ELR (cell line): ENCODE measurements at regions not wholly inside any gene's neighbourhood (a gene's known extent, or its start where the extent isn't known, plus 50 kb on each side); places are given as distances from the start of the nearest gene placed in this dataset.

Experiments used
- DNase-seq: peaks from one replicate; pipeline ENCODE4 v3.0.0-alpha.2; 2015; ENCODE audit warnings: low read depth

GRCh38 chr2:129067070-129067469 is 748.4 kb upstream of the HS6ST1 start:
- DNase-seq = no peak

DNA sequence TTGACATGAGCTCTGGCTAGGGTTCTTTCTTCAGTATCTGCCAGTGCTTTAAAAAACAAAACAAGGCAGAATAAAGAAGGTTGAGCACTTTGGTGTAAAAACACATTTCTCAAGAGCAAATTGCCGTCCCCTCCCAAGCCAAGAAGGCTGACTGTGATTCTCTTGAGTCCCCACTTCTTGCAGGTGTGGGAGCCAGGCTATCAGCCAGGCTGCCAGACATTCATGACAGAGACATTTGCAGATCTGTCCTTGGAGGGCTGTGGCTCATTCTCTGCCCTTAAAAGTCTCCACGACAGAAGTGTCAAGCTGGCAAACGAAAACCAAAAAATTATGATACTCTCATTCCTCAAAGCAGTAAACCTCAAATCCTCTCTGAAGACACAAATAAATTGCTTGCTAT is 749.3 kb upstream of the HS6ST1 start:
- no peak for DNase-seq

- DNase-seq = no peak
These were observed 749.9 kb upstream of the HS6ST1 start for GRCh38 chr2:129068543-129068942.

DNA sequence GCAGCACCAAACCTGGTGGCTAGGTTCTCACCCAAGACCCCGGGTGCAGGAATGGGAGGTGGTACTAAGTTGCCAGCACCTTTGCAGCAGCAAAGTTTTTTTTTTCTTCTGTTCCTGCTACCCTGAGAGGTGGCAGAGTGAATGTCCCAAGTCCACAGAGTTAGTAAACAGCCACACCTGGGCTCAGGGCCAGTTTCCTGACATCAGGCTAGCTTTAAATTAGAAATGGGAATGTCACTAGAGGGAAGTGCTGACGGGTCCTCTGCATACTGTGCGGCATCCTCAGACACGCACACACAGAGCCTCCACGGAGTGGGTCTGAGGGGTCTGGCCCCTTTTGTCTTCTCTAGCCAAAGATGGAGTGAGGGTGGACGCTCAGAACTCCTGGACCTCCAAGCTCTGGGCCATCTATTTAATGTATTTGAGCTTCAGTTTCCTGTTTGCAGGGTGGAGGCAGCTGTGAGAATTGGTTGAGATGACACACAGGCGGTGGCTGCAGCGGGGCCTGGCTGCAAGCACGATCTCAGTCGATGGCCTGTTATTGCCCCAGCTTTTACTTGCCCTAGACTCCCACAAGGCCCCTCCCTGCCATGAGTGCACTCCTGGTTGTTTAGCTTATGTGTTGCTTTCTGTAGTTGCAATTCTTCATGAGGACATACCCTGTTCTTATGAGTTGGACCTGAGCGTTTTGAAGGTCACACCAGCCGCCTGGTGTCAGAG is 751.4 kb upstream of the HS6ST1 start:
- DNase-seq = no peak

DNA sequence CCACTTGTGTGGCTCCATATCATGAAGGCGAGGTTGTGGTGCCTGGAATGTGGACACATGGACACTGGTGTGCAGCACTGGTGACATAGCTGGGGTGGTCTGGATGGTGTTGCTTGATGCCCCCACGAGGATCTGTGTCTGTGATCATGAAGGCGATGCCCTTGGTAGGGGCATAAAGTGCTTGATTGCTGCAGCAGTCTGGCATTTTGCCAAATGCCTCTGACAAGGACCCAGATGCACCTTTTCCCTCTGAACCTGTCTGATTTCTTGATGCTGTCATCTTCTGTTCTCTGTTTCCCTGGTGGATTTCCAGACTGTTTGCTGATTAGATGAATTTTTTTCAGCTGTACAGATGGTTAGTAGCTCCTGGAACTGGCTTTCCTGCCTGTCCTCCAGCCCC is 752.0 kb upstream of the HS6ST1 start:
- DNase-seq = no peak

DNA sequence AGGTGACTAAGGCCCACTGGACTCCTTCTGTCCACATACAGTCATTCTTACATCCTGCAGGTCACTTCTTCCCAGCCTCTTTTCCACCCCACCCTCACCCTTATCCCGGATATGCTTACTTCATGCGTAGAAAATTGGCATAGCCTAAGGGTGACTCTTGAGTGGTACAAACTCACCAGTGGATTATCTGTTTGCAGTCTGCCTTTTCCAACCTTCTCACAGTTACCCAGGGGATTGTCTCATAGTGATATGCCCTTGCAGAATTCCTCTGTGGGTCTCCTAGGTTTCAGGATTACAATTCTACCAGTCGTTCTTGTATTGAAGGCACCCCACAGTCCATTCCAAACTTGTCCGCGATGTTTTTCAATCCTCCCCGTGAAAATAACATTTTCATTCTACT is 752.9 kb upstream of the HS6ST1 start:
- DNase-seq = no peak

DNA sequence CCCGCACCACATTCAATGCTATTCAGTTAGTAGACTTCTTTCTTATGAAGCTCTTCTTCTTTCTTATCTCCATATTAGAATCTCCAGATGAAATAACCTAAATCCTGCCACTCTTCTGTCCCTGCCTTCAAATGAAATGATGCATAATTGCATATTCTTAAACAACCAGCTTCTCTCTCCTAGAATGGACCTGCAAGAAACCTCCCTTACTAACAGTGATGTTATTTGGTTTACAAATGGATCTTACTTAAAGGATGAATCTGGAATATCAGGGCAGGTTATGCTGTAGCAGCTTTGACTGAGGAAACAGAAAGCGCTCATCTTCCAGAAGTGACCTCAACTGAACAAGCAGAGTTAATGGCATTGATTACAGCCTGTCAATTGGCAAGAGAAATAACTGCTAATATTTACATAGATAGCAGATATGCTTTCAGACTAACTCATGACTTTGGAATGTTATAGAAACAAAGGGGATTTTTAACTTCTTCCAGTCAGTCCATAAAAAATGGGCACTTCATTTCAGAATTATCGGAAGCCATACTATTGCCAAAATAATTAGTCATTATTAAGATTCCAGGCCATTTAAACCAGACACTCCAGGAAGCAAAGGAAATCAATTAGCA is 755.7 kb upstream of the HS6ST1 start:
- DNase-seq = no peak

GRCh38 chr2:129078548-129078947 is 759.9 kb upstream of the HS6ST1 start:
- no peak for DNase-seq

- DNase-seq = no peak
These were observed 762.2 kb upstream of the HS6ST1 start for GRCh38 chr2:129080715-129081476.

- DNase-seq = no peak
These were observed 766.7 kb upstream of the HS6ST1 start for GRCh38 chr2:129085386-129085785.

DNA sequence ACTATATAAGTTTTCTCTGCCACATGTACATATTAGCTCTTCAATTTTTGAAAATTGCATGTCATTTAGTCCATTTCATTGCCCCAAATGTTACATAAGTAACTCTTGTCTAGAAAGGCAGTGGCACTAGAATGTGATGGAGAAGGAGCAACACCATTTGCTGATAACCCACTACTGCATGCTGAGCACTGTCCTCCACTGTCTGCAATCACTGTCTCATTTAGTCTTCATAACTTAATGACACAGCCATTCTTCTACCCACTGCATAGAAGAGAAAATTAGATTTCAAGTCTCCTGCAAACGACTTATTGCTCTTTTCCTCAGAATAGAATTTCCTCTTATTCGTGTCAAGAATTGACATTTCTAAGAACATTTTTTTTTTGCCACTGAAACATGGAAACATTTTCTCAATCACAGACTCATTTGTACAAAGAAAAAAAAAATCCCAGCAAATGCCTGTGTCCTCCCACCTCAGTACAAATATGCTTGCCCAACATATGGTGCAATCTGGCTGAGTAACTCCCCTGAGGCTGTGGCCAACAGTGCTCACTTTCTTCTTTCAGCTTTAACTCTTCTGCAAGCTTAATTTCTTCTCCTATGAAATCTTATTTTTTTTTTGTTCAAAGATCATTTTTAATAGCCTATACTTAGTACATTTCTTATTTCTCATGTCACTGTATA is 768.6 kb upstream of the HS6ST1 start:
- no peak for DNase-seq

DNA sequence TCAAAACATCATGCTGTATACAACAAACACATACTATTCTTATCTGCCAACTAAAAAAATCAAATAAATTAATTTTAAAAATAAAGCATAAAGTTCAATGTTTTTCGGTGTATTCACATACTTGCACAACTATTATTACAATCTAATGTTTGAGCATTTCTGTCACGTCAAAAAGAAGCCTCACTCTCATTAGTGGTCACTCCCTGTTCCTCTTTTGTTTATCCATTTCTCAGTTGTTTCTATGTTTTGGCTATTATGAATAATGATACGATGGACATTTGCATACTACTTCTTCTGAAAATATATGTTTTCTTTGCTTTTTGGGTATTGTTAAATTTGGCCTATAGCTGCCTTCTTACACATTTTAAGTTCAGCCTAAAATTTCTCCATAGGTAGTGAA is 773.0 kb upstream of the HS6ST1 start:
- DNase-seq = no peak

DNA sequence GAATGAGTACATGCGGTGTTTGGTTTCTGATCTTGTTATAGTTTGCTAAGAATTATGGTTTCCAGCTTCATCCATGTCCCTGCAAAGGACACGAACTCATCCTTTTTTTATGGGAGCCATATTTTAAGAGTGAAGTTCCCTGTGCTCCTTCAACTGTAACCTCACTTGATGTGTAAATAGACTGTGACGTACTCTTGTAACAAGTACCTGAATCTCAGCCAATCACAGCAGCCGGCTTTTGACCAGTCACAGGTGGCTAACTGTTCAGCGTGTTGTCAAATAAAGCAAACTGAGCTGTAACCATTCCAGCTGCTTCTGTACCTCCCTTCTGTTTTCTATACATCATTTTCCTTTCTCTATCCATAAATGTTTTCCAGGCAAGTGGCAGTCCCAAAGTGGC is 774.3 kb upstream of the HS6ST1 start:
- no peak for DNase-seq

GRCh38 chr2:129101186-129101585 is 782.5 kb upstream of the HS6ST1 start:
- no peak for DNase-seq

GRCh38 chr2:129103936-129104878 is 785.5 kb upstream of the HS6ST1 start:
- DNase-seq = no peak

DNA sequence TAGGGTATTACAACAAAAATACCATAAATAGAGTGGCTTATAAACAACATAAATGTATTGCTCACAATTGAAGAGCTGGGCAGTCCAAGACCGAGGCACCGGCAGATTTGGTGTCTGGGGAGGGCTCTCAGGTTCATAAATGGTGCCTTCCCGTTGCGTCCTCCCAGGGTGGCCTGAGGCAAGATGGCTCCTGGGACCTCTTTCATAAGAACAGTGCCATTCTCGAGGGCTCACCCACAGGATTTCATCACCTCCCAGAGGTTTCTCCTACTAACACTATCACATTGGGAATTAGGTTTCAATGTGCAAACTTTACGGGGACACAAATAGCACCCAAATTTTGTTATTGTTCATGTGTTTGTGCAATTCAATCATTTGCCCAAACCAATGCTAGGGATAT is 793.5 kb upstream of the HS6ST1 start:
- DNase-seq = no peak

GRCh38 chr2:129113776-129114175 is 795.1 kb upstream of the HS6ST1 start:
- no peak for DNase-seq

GRCh38 chr2:129117434-129117833 is 798.8 kb upstream of the HS6ST1 start:
- no peak for DNase-seq

GRCh38 chr2:129118296-129118695 is 799.6 kb upstream of the HS6ST1 start:
- DNase-seq = no peak

DNA sequence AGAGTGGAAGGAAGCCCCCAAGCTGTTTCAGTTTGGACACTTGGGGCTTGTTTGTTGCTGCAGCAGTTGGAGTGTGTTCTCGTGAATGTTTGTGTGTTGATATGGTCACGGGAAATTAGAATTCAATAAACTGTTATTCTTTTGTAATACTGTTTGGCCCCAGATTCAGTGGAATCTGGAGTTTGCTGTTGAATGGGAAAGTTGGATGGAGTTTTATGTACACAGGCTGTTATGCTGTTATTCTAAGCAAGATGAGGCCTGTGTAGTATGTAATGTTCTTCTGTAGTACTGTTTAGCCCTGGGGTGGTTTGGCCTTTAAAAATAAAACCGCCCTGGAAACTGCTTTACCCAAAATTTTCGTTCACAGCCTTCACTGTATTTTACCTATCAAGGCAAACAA is 810.4 kb upstream of the HS6ST1 start:
- no peak for DNase-seq
